H1 (cell line): ENCODE measurements at regions not wholly inside any gene's neighbourhood (a gene's known extent, or its start where the extent isn't known, plus 50 kb on each side); places are given as distances from the start of the nearest gene placed in this dataset.
A peak's percentile ranks its signal among the peaks of the same experiment; 100 is the strongest.

Source experiments
- CTCF ChIA-PET: fragments of 300-600 bp; sonication (Branson Sonifier 250); formaldehyde crosslinking; loops from one replicate; lab custom pipeline; 2021; ENCODE audit not compliant: partially characterized antibody; lab: Charles Lee
- POLR2A ChIA-PET: fragments of 300-600 bp; sonication (Branson Sonifier 250); formaldehyde crosslinking; loops from one replicate; lab custom pipeline; 2021; ENCODE audit warnings: inconsistent platforms; ENCODE audit not compliant: partially characterized antibody; lab: Charles Lee
- DNase-seq, 2 experiments: peaks; one replicate each; pipeline versions ENCODE4 v3.0.0 to v3.0.0-alpha.2; 2010 to 2022; ENCODE audit warnings: low spot score in 2 of 2, low read depth in 1 of 2, mixed read lengths in 1 of 2
- FAIRE-seq: peaks from 2 replicates; lab custom pipeline; 2011; peaks lifted over from hg19 to GRCh38; lab: Jason Lieb, UNC
- H2AFZ ChIP-seq: 2 replicates; pipeline ENCODE4 v1.8.1; 2012; ENCODE audit warnings: low read length, inconsistent platforms
- H2AK5ac ChIP-seq: 2 replicates; pipeline ENCODE4 v1.6.1; 2013; ENCODE audit warnings: low read depth, low read length
- H2BK120ac ChIP-seq: replicated peaks from 2 replicates; pipeline ENCODE3; 2013; ENCODE audit warnings: low read depth, low read length, inconsistent platforms
- H2BK12ac ChIP-seq: 2 replicates; pipeline ENCODE4 v1.6.1; 2013; ENCODE audit warnings: low read depth, low read length
- H2BK15ac ChIP-seq: 2 replicates; pipeline ENCODE4 v1.6.1; 2013; ENCODE audit warnings: low read length
- H2BK20ac ChIP-seq: 2 replicates; pipeline ENCODE4 v1.6.1; 2013; ENCODE audit warnings: low read length
- H2BK5ac ChIP-seq: 2 replicates; pipeline ENCODE4 v1.6.1; 2013; ENCODE audit warnings: low read depth, low read length
- H3K14ac ChIP-seq: 2 replicates; pipeline ENCODE4 v1.6.1; 2013; ENCODE audit warnings: inconsistent platforms; ENCODE audit not compliant: insufficient read length
- H3K18ac ChIP-seq: 2 replicates; pipeline ENCODE4 v1.6.1; 2013; ENCODE audit warnings: low read length; ENCODE audit errors: extremely low read depth
- H3K23ac ChIP-seq: 2 replicates; pipeline ENCODE4 v1.6.1; 2013; ENCODE audit warnings: inconsistent platforms; ENCODE audit not compliant: insufficient read length
- H3K23me2 ChIP-seq: 2 replicates; pipeline ENCODE4 v1.6.1; 2013; ENCODE audit warnings: low read depth, low read length
- H3K27ac ChIP-seq: 2 replicates; pipeline ENCODE4 v1.6.1; 2011; ENCODE audit warnings: low read depth, low read length, inconsistent platforms
- H3K27me3 ChIP-seq, 4 experiments: replicated peaks in 1 of 4; 1 replicate in 1 of 4; 2 replicates in 3 of 4; pipeline versions ENCODE4 v1.6.1 to v1.8.1; 2011 to 2013; ENCODE audit warnings: low read length in 3 of 4, mild to moderate bottlenecking in 3 of 4, inconsistent platforms in 2 of 4, mixed read lengths in 2 of 4, moderate library complexity in 1 of 4; ENCODE audit not compliant: control insufficient read depth in 3 of 4, insufficient read depth in 3 of 4; ENCODE audit errors: extremely low read depth in 1 of 4
- H3K36me3 ChIP-seq, 4 experiments: 2 replicates each; pipeline versions ENCODE4 v1.6.1 to v1.8.1; 2011 to 2013; ENCODE audit warnings: mild to moderate bottlenecking in 4 of 4, low read length in 3 of 4, moderate library complexity in 2 of 4, control low read depth in 1 of 4, inconsistent platforms in 1 of 4; ENCODE audit not compliant: insufficient read depth in 4 of 4, control insufficient read depth in 2 of 4
- H3K4ac ChIP-seq: replicated peaks from 2 replicates; pipeline ENCODE3; 2013; ENCODE audit warnings: low read length, low read depth, mixed read lengths, inconsistent platforms; ENCODE audit not compliant: insufficient read length
- H3K4me1 ChIP-seq, 4 experiments: replicated peaks in 1 of 4; 1 replicate in 1 of 4; 2 replicates in 3 of 4; pipeline versions ENCODE4 v1.6.1 to v1.8.1; 2011 to 2013; ENCODE audit warnings: low read length in 3 of 4, inconsistent platforms in 2 of 4, mixed read lengths in 1 of 4; ENCODE audit not compliant: insufficient read depth in 4 of 4, control insufficient read depth in 3 of 4
- H3K4me2 ChIP-seq, 2 experiments: 2 replicates each; pipeline versions ENCODE4 v1.6.1 to v1.8.1; 2011 to 2013; ENCODE audit warnings: low read depth in 2 of 2, low read length in 2 of 2, control low read depth in 1 of 2, inconsistent platforms in 1 of 2, mild to moderate bottlenecking in 1 of 2; ENCODE audit not compliant: insufficient read depth in 1 of 2
- H3K4me3 ChIP-seq, 4 experiments: fragments of 200-600, 300-600 bp in 1 of 4; sonication (generic), shearing (Covaris generic), sonication (Bioruptor Twin) in 1 of 4; 2 replicates each; pipeline versions ENCODE4 v1.5.1 to v1.8.1; 2011 to 2016; ENCODE audit warnings: low read length in 4 of 4, low read depth in 3 of 4, control low read depth in 2 of 4, inconsistent platforms in 2 of 4, mild to moderate bottlenecking in 2 of 4, mixed read lengths in 1 of 4, moderate library complexity in 1 of 4; ENCODE audit not compliant: insufficient read depth in 2 of 4; ENCODE audit errors: extremely low read depth in 1 of 4
- H3K56ac ChIP-seq: replicated peaks from 2 replicates; pipeline ENCODE3; 2013; ENCODE audit warnings: low read depth, mild to moderate bottlenecking, mixed read lengths, low read length, inconsistent platforms; ENCODE audit not compliant: insufficient read length
- H3K79me1 ChIP-seq: 2 replicates; pipeline ENCODE4 v1.6.1; 2013; ENCODE audit warnings: low read depth, low read length, control low read depth
- H3K79me2 ChIP-seq, 2 experiments: 2 replicates each; pipeline versions ENCODE4 v1.6.1 to v1.8.1; 2012 to 2013; ENCODE audit warnings: low read length in 2 of 2, mild to moderate bottlenecking in 2 of 2, inconsistent platforms in 1 of 2; ENCODE audit not compliant: insufficient read depth in 2 of 2, control insufficient read depth in 1 of 2
- H3K9ac ChIP-seq, 4 experiments: replicated peaks in 1 of 4; 1 replicate in 1 of 4; 2 replicates in 3 of 4; pipeline versions ENCODE4 v1.6.1 to v1.8.1; 2011 to 2013; ENCODE audit warnings: low read depth in 3 of 4, low read length in 3 of 4, control low read depth in 2 of 4, mild to moderate bottlenecking in 2 of 4, moderate library complexity in 2 of 4, inconsistent platforms in 1 of 4; ENCODE audit errors: extremely low read depth in 1 of 4
- H3K9me3 ChIP-seq, 2 experiments: 2 replicates each; pipeline versions ENCODE4 v1.6.1 to v1.8.1; 2012 to 2013; ENCODE audit warnings: mild to moderate bottlenecking in 2 of 2, moderate library complexity in 2 of 2, control low read depth in 1 of 2, inconsistent platforms in 1 of 2, low read depth in 1 of 2, low read length in 1 of 2, mixed read lengths in 1 of 2; ENCODE audit not compliant: insufficient read depth in 2 of 2
- H4K20me1 ChIP-seq, 2 experiments: replicated peaks in 1 of 2; 2 replicates each; pipeline versions ENCODE3 to v1.8.1; 2011 to 2013; ENCODE audit warnings: inconsistent platforms in 2 of 2, low read length in 2 of 2, mild to moderate bottlenecking in 1 of 2; ENCODE audit not compliant: insufficient read depth in 2 of 2, control insufficient read depth in 1 of 2
- H4K5ac ChIP-seq: 2 replicates; pipeline ENCODE4 v1.6.1; 2013; ENCODE audit warnings: low read length, low read depth, mixed read lengths, inconsistent platforms; ENCODE audit not compliant: insufficient read length
- H4K8ac ChIP-seq: 2 replicates; pipeline ENCODE4 v1.8.0; 2013; ENCODE audit warnings: mild to moderate bottlenecking, moderate library complexity, low read length, inconsistent platforms; ENCODE audit not compliant: insufficient read depth; ENCODE audit errors: extremely low read depth
- H4K91ac ChIP-seq: replicated peaks from 2 replicates; pipeline ENCODE3; 2013; ENCODE audit warnings: low read length, mixed read lengths, inconsistent platforms; ENCODE audit not compliant: insufficient read length
- CBX8 ChIP-seq: fragments of 300-800, 300-1000 bp; sonication (generic); IDR thresholded peaks from 2 replicates; pipeline ENCODE4 v1.7.1; 2016; ENCODE audit warnings: low read depth, low read length, borderline replicate concordance
- CEBPB ChIP-seq: IDR thresholded peaks from 2 replicates; pipeline ENCODE4 v1.6.1; 2012; ENCODE audit warnings: low read depth, low read length
- CREB1 ChIP-seq: IDR thresholded peaks from 2 replicates; pipeline ENCODE4 v1.6.1; 2012; ENCODE audit warnings: inconsistent platforms
- CTBP2 ChIP-seq: IDR thresholded peaks from 2 replicates; pipeline ENCODE4 v1.7.0; 2011; ENCODE audit warnings: borderline replicate concordance, mild to moderate bottlenecking, moderate library complexity, mixed read lengths, low read length; ENCODE audit not compliant: insufficient read depth, insufficient read length
- EP300 ChIP-seq, 2 experiments: IDR thresholded peaks; 1 replicate in 1 of 2; 2 replicates in 1 of 2; pipeline ENCODE4 v1.6.1; 2011 to 2012; ENCODE audit warnings: low read depth in 2 of 2, low read length in 2 of 2, mild to moderate bottlenecking in 2 of 2, borderline replicate concordance in 1 of 2, inconsistent platforms in 1 of 2, moderate library complexity in 1 of 2
- EZH2 ChIP-seq: fragments of 200-600 bp; sonication (generic); IDR thresholded peaks from 2 replicates; pipeline ENCODE4 v1.7.1; 2012; ENCODE audit warnings: low read depth, mild to moderate bottlenecking, moderate library complexity, low read length, inconsistent platforms; ENCODE audit not compliant: severe bottlenecking
- POLR2AphosphoS5 ChIP-seq: IDR thresholded peaks from 2 replicates; pipeline ENCODE4 v1.6.1; 2011; ENCODE audit warnings: low read depth, low read length
- POU5F1 ChIP-seq: IDR thresholded peaks from 2 replicates; pipeline ENCODE4 v1.6.1; 2011; ENCODE audit warnings: low read depth, mild to moderate bottlenecking, low read length, moderate library complexity
- RNF2 ChIP-seq: fragments of 200-900, 300-1000 bp; sonication (generic); IDR thresholded peaks from 2 replicates; pipeline ENCODE4 v1.7.1; 2016; ENCODE audit warnings: borderline replicate concordance, low read depth, mild to moderate bottlenecking, antibody characterized with exemption, low read length; ENCODE audit not compliant: poor library complexity, severe bottlenecking; ENCODE audit errors: missing control alignments
- SP4 ChIP-seq: IDR thresholded peaks from 2 replicates; pipeline ENCODE4 v1.6.1; 2012; ENCODE audit warnings: low read length, inconsistent platforms
- TAF7 ChIP-seq: optimal IDR thresholded peaks from 2 replicates; pipeline ENCODE3; 2011; ENCODE audit warnings: low read depth, mild to moderate bottlenecking, inconsistent platforms, low read length, moderate library complexity, borderline replicate concordance
- TBP ChIP-seq: IDR thresholded peaks from 2 replicates; pipeline ENCODE4 v1.6.1; 2011; ENCODE audit warnings: low read depth, low read length, improper control_type of control experiment
- TCF12 ChIP-seq: IDR thresholded peaks from 2 replicates; pipeline ENCODE4 v1.6.1; 2011; ENCODE audit warnings: low read depth, mild to moderate bottlenecking, low read length
- WGBS, 2 experiments: shearing (Covaris generic) in 1 of 2; methylation state at CpG; one replicate each; pipeline versions ENCODE4 v1.1.6 to v1.1.7; 2013 to 2015; ENCODE audit warnings: low lambda C conversion rate in 2 of 2, mixed read lengths in 2 of 2, inconsistent platforms in 1 of 2, low coverage in 1 of 2, missing lambda C conversion rate in 1 of 2; ENCODE audit not compliant: insufficient replicate concordance in 2 of 2, insufficient coverage in 1 of 2, insufficient read length in 1 of 2; ENCODE audit errors: extremely low coverage in 1 of 2, missing lambda C conversion rate in 1 of 2; 5-methylcytosine and 5-hydroxymethylcytosine counted together

GRCh38 chr16:26561303-26561702 lies 505.4 kb upstream of the C16orf82 start:
- Histone ChIP-seq H3K9me3 (no peaks in the 10 kb centered on the region), H3K36me3 (no peaks in the 10 kb centered on the region), H3K9ac (no peak overlapping the region), H4K8ac (peak overlapping the region; percentile 73; the same call in 1 of the 2 replicates), H3K4me3 (no peak overlapping the region), H2AK5ac (no peak overlapping the region), H2BK12ac (no peak overlapping the region), H3K79me2 (no peaks in the 10 kb centered on the region), H3K14ac (no peak overlapping the region), H2BK15ac (no peak overlapping the region), H3K23ac (no peak overlapping the region), H3K18ac (no peak overlapping the region), H3K56ac (no peak overlapping the region), H4K5ac (no peak overlapping the region), H3K4me1 (no peaks in the 10 kb centered on the region), H2AFZ (no peak overlapping the region), H3K27me3 (no peaks in the 10 kb centered on the region), H2BK120ac (no peak overlapping the region), H3K23me2 (no peaks in the 10 kb centered on the region), H2BK5ac (no peak overlapping the region), H3K27ac (no peak overlapping the region), H3K4ac (no peak overlapping the region), H4K91ac (no peak overlapping the region), H3K4me2 (no peak overlapping the region), H2BK20ac (no peak overlapping the region), H3K79me1 (no peaks in the 10 kb centered on the region), H4K20me1 (no peaks in the 10 kb centered on the region)
- TF ChIP-seq RNF2 (no peak), CEBPB (no peak), CREB1 (no peak), EZH2 (no peak), CBX8 (no peak), CTBP2 (no peak), POU5F1 (no peak), POLR2AphosphoS5 (no peak), SP4 (no peak), TBP (no peak), EP300 (IDR thresholded peaks at IDR 0.05; ENCODE audit: borderline replicate concordance in 1 of 2, low read depth in 2 of 2, low read length in 2 of 2) (no peak), TCF12 (no peak), TAF7 (no peak)
- no peak for DNase-seq
- no peak for FAIRE-seq
- 90% methylated on average over 6 of the region's 6 CpGs; no CpG with 5 or more reads in 1 of the 2 experiments for WGBS, 2 experiments
- ChIA-PET CTCF (no interaction called here), POLR2A (no interaction called here)
